GM19468 (cell line): ENCODE measurements at regions not wholly inside any gene's neighbourhood (a gene's known extent, or its start where the extent isn't known, plus 50 kb on each side); places are given as distances from the start of the nearest gene placed in this dataset.

ENCODE experiments used
- ATAC-seq: cut with Tn5 transposase; IDR thresholded peaks from one replicate; pipeline ENCODE4 v1.9.1; 2021; ENCODE audit warnings: mild to moderate bottlenecking, moderate library complexity, moderate number of reproducible peaks; ENCODE audit not compliant: unreplicated experiment; ENCODE audit errors: extremely low read depth

- ATAC-seq: no peak
Measured at GRCh38 chr11:26943636-26944035, 50.3 kb upstream of the FIBIN start.
